ENCODE measurements at regions not wholly inside any gene's neighbourhood (a gene's known extent, or its start where the extent isn't known, plus 50 kb on each side); places are given as distances from the start of the nearest gene placed in this dataset.
A peak's percentile ranks its signal among the peaks of the same experiment; 100 is the strongest.
"Not testable (repeated sequence)": the region's sequence is repeated elsewhere in the genome, so short reads cannot be mapped to it uniquely, and the experiment has no call there.

DNA sequence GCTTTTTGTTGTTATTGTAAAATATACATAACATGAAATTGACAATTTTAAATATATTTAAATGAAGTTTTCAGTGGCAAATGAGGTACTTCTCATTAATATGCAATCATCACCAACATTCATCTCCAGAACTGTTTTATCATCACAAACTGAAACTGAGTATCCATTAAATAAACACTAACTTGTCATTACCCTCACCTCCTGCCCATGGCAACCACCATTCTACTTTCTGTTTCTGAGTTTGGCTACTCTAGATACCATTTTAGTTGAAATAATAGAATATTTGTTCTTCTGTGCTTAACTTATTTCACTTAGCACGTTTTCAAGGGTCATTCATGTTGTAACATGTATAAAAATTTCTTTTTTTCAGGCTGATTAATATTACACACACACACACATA is 834.3 kb downstream of the PLOD2 start:
- H3K4me1 Mint-ChIP-seq: no peaks in the 10 kb centered on the region
- H3K27ac Mint-ChIP-seq: no peak overlapping the region
- POLR2A ChIA-PET: no interaction called here
- no peaks in the 10 kb centered on the region for H3K27me3 Mint-ChIP-seq
- no peaks in the 10 kb centered on the region for H3K36me3 Mint-ChIP-seq
- DNase-seq: no peak
- peaks cover 0 to 10% (median 0%) of the 10 kb centered on the region in 9 donors for H3K9me3 Mint-ChIP-seq
- no peak for ATAC-seq
- H3K4me3 Mint-ChIP-seq: no peak overlapping the region

DNA sequence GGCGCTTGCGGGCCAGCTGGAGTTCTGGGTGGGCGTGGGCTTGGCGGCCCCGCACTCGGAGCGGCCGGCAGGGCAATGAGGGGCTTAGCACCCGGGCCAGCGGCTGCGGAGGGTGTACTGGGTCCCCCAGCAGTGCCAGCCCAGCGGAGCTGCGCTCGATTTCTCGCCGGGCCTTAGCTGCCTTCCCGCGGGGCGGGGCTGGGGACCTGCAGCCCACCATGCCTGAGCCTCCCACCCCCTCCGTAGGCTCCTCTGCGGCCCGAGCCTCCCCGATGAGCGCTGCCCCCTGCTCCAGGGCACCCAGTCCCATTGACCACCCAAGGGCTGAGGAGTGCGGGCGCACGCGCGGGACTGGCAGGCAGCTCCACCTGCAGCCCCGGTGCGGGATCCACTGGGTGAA is 827.6 kb downstream of the PLOD2 start:
- H3K9me3 Mint-ChIP-seq, H3K36me3 Mint-ChIP-seq, H3K4me3 Mint-ChIP-seq, POLR2A ChIA-PET, H3K27ac Mint-ChIP-seq, H3K27me3 Mint-ChIP-seq, H3K4me1 Mint-ChIP-seq, ATAC-seq: not testable (repeated sequence)
- DNase-seq: peak in 1 of 10 donors; percentile 63

DNA sequence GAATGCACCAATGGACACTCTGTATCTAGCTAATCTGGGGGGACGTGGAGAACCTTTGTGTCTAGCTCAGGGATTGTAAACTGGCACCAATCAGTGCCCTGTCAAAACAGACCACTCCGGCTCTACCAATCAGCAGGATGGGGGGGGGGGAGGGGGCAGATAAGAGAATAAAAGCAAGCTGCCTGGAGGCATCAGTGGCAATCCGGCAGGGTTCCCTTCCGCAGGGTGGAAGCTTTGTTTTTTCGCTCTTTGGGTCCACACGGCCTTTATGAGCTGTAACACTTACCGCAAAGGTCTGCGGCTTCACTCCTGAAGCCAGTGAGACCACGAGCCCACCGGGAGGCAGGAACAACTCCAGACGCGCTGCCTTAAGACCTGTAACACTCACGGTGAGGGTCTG is 827.1 kb downstream of the PLOD2 start:
- POLR2A ChIA-PET: no interaction called here
- no peaks in the 10 kb centered on the region for H3K27me3 Mint-ChIP-seq
- no peak for ATAC-seq
- H3K4me3 Mint-ChIP-seq: no peak overlapping the region
- no peak overlapping the region for H3K27ac Mint-ChIP-seq
- H3K36me3 Mint-ChIP-seq: no peaks in the 10 kb centered on the region
- peaks cover 0 to 7% (median 3%) of the 10 kb centered on the region in 9 donors for H3K9me3 Mint-ChIP-seq
- no peaks in the 10 kb centered on the region for H3K4me1 Mint-ChIP-seq
- no peak for DNase-seq

DNA sequence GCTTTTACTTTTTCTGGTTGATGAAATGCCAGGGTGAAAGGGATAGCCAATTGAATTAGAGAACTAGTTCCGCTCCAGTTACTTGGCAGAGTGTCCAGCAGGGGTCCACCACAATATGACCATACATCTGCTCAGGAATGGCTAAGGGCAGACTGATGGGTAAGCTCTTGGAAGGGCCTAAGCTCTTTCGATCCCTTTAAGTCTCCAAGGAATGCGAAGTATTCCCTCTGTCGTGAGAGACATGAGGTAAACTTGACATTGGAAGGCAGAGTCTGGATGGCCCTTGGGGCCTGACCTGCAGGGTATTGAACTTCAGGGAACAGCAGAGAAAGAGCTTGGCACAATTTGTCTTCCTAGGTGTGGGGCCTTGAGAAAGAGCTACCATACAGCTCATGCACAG is 805.8 kb downstream of the PLOD2 start:
- DNase-seq (no peak), ATAC-seq (no peak)
- Mint-ChIP-seq H3K4me1 (no peaks in the 10 kb centered on the region), H3K27ac (no peak overlapping the region), H3K36me3 (no peaks in the 10 kb centered on the region), H3K27me3 (no peaks in the 10 kb centered on the region), H3K4me3 (no peak overlapping the region), H3K9me3 (peaks cover 9 to 41% (median 22%) of the 10 kb centered on the region in 9 donors)
- POLR2A ChIA-PET: no interaction called here

DNA sequence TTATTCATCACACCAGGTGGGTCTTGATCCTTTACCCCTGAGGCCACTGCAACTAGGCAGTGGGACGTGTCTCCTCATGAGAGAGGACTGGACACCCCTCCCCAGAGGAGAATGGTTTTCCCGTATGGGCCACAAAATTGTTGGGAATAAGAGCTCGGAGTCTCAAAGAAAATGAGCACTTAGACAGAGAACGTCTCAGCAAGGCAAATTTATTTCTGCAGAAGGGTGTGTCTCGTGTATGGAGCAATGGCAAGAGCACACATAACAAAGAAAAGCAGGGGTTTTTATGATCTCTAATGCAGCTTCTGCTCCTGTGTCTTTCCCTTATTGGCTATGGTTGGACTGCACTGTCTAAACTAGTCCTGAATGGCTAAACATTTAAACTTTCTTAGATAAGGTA is 803.5 kb downstream of the PLOD2 start:
- DNase-seq (no peak), ATAC-seq (no peak)
- Mint-ChIP-seq H3K4me3 (no peak overlapping the region), H3K9me3 (peaks cover 9 to 41% (median 22%) of the 10 kb centered on the region in 9 donors), H3K36me3 (no peaks in the 10 kb centered on the region), H3K27ac (no peak overlapping the region), H3K27me3 (no peaks in the 10 kb centered on the region), H3K4me1 (no peaks in the 10 kb centered on the region)
- POLR2A ChIA-PET: no interaction called here

DNA sequence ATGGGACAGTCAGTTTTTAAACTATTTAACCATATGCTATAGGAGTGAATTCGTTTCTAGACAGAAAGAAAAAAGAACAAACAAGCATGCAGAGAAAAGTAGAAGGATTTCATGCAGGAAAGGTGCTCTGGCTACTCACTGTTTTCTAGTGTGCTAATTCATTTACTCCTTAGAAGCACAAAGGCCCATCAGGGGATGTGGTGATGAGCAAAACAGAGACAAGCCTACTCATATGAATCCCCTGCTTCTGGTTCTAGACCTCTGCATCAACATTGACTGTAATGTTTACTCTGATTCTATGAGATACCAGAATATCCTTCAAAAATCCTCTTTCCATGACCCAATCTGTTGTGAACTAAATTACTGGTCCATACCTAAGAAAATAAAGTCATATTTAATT is 801.9 kb downstream of the PLOD2 start:
- DNase-seq: no peak
- POLR2A ChIA-PET: no interaction called here
- no peaks in the 10 kb centered on the region for H3K4me1 Mint-ChIP-seq
- H3K4me3 Mint-ChIP-seq: no peak overlapping the region
- no peak for ATAC-seq
- H3K27me3 Mint-ChIP-seq: no peaks in the 10 kb centered on the region
- H3K9me3 Mint-ChIP-seq: peaks cover 5 to 36% (median 20%) of the 10 kb centered on the region in 9 donors
- no peaks in the 10 kb centered on the region for H3K36me3 Mint-ChIP-seq
- H3K27ac Mint-ChIP-seq: no peak overlapping the region

DNA sequence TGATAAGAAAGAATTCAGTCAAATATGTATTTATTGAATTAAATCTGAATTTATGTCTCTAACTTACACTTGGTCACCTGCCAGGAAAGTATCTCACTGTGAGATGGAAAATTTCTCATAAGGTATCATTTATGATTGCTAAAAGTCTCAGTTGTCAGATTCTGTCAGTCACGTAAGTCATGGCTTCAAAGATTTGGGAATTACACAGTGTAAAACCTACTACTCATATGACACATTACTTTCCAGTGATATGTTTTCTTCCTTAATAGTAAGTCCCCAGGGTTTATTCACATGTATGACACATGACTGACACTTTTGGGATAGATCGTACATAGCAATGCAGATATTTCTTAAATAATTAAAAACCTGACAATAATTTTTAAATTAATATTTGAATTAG is 792.2 kb downstream of the PLOD2 start:
- no peaks in the 10 kb centered on the region for H3K36me3 Mint-ChIP-seq
- DNase-seq: no peak
- no peaks in the 10 kb centered on the region for H3K27me3 Mint-ChIP-seq

DNA sequence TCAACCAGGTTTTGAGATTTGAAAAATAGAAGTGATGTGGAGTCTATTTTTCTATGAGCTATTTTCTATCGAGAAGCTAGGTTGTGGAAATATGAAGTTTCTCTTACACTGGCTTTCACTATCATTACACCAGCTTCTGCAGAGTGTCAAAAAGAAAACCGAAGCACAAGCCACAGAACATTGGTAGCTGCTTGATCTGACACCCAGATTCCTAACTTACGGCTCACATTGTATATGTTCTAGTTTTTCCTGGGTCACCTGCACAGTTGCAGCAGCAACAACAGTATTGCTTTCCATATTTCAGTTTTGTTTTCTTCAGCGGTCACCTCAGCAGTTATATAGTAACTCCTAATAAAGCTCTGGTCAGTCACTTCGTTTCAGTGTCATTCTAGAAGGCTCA is 790.1 kb downstream of the PLOD2 start:
- no peaks in the 10 kb centered on the region for H3K36me3 Mint-ChIP-seq
- H3K27me3 Mint-ChIP-seq: no peaks in the 10 kb centered on the region
- peaks cover 0 to 22% (median 6%) of the 10 kb centered on the region in 9 donors for H3K9me3 Mint-ChIP-seq
- H3K27ac Mint-ChIP-seq: no peak overlapping the region
- ATAC-seq (no peak), DNase-seq (no peak)
- POLR2A ChIA-PET: no interaction called here
- no peaks in the 10 kb centered on the region for H3K4me1 Mint-ChIP-seq
- H3K4me3 Mint-ChIP-seq: no peak overlapping the region

More for the DNA sequence above, 792.2 kb downstream of the PLOD2 start:
- Mint-ChIP-seq H3K9me3 (peaks cover 0 to 26% (median 6%) of the 10 kb centered on the region in 9 donors), H3K27ac (no peak overlapping the region), H3K4me1 (no peaks in the 10 kb centered on the region), H3K4me3 (no peak overlapping the region)
- POLR2A ChIA-PET: no interaction called here
- no peak for ATAC-seq

DNA sequence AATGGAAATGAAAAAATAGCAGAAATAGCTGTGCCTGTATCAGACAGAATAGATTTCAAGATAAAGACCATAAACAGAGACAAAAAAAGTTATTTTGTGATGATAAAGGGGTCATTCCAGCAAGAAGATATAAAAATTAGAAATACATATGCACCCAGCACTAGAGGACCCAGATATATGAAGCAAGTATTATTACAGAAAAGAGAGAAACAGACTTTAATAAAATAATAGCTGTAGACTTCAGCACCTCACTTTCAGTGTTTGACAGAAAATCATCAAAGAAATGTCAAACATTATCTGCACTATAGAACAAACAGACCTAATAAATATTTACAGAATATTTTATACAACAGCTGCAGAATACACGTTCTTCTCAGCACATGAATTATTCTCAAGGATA is 783.7 kb downstream of the PLOD2 start:
- DNase-seq (no peak), ATAC-seq (no peak)
- no peak overlapping the region for H3K27ac Mint-ChIP-seq
- POLR2A ChIA-PET: no interaction called here
- peaks cover 0 to 15% (median 6%) of the 10 kb centered on the region in 9 donors for H3K9me3 Mint-ChIP-seq
- no peaks in the 10 kb centered on the region for H3K4me1 Mint-ChIP-seq
- no peak overlapping the region for H3K4me3 Mint-ChIP-seq
- H3K36me3 Mint-ChIP-seq: no peaks in the 10 kb centered on the region
- no peaks in the 10 kb centered on the region for H3K27me3 Mint-ChIP-seq

DNA sequence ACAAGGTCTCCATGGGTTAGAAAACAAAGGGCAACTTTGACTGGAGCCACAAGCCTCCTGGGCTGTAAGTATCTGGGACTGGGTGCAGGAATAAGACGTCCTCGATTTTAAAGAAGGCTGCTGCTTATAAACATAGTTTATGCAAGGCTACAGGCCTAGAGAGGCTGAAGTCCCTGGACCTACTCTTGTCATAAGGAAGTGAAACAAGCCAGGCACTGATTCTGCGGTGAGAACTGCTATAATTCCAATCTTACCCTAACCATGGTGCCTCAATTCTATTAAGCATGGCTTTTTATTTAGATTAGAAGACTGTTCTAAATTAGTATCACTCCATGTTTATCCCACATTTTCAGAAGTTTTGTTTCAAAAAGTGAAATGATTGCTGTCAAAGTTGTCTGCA is 777.6 kb downstream of the PLOD2 start:
- H3K4me3 Mint-ChIP-seq: no peak overlapping the region
- H3K27ac Mint-ChIP-seq: no peak overlapping the region
- no peaks in the 10 kb centered on the region for H3K4me1 Mint-ChIP-seq
- ATAC-seq (no peak), DNase-seq (no peak)
- POLR2A ChIA-PET: no interaction called here
- peaks cover 0 to 9% (median 4%) of the 10 kb centered on the region in 9 donors for H3K9me3 Mint-ChIP-seq
- no peaks in the 10 kb centered on the region for H3K36me3 Mint-ChIP-seq
- H3K27me3 Mint-ChIP-seq: no peaks in the 10 kb centered on the region

DNA sequence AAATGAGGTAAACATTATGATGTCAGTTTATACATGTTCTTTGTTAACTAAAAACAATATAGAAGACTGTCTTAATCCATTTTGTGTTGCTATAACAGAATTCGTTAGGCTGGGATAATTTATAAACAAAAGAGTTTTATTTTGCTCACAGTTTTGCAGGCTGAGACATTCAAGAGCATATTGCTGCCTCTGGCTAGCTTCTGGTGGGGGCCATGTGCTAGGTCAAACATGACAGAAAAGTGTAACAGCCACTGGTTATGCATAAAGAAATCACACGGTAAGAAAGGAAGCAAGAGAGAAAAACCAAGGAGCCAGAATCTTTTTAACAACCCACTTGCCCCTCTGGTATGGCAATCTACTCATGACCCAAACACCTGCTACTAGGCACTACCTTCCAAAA is 776.7 kb downstream of the PLOD2 start:
- Mint-ChIP-seq H3K4me1 (no peaks in the 10 kb centered on the region), H3K4me3 (no peak overlapping the region), H3K27me3 (no peaks in the 10 kb centered on the region), H3K36me3 (no peaks in the 10 kb centered on the region), H3K9me3 (peaks cover 0 to 18% (median 6%) of the 10 kb centered on the region in 9 donors), H3K27ac (no peak overlapping the region)
- ATAC-seq (no peak), DNase-seq (no peak)
- POLR2A ChIA-PET: no interaction called here

DNA sequence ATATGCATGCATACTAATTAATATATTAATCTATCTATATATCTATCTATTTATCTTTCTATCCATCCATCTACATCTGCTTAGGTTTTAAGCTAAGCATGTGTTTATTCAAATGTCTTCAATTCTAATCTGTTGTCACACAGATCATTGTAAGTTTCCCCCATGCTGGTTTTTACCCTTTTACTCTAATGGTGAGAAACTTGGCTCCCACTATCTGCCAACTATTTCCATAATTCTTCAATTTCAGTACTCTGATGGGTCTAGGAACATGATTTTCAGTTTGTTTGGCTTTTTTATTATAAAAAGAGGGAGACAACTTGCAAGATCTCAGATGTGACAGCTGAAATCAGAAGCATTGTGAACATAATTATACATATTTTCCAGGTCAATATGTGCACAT is 773.8 kb downstream of the PLOD2 start:
- H3K4me3 Mint-ChIP-seq: no peak overlapping the region
- no peak for ATAC-seq
- no peaks in the 10 kb centered on the region for H3K4me1 Mint-ChIP-seq
- H3K9me3 Mint-ChIP-seq: peaks cover 0 to 23% (median 9%) of the 10 kb centered on the region in 9 donors
- H3K27me3 Mint-ChIP-seq: no peaks in the 10 kb centered on the region
- DNase-seq: no peak
- H3K27ac Mint-ChIP-seq: no peak overlapping the region
- POLR2A ChIA-PET: no interaction called here
- H3K36me3 Mint-ChIP-seq: no peaks in the 10 kb centered on the region

DNA sequence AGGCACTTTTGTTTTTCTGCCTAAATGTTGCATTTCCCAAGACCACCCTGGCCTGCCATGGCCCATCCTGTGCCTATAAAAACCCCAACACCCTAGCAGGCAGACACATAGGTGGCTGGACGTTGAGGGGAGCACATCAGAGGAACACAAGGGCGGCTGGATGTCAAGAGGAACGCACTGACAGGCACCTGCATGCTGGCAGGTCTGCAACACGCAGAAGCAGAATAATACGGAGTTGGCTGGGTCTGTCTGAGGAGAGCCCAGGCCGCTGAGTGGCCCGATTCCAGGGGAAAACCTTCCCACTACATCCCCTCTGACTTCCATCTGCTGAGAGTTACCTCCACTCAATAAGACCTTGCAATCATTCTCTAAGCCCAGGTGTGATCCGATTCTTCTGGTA is 765.6 kb downstream of the PLOD2 start:
- POLR2A ChIA-PET: no interaction called here
- H3K9me3 Mint-ChIP-seq: peaks cover 0 to 12% (median 5%) of the 10 kb centered on the region in 9 donors
- H3K27ac Mint-ChIP-seq: no peak overlapping the region
- no peaks in the 10 kb centered on the region for H3K36me3 Mint-ChIP-seq
- no peak for ATAC-seq
- no peaks in the 10 kb centered on the region for H3K27me3 Mint-ChIP-seq
- H3K4me3 Mint-ChIP-seq: no peak overlapping the region
- no peak for DNase-seq
- no peaks in the 10 kb centered on the region for H3K4me1 Mint-ChIP-seq

DNA sequence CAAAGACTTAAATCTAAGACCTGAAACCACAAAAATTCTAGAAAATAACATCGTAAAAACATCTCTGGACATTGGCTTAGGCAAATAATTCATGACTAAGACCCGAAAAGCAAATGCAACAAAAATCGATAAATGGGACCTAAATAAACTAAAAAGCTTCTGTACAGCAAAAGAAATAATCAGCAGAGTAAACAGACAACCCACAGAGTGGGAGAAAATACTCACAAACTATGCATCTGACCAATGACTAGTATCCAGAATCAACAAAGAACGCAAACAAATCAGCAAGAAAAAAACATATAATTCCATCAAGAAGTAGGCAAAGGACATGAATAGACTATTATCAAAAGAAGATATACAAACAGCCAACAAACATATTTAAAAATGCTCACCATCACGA is 749.4 kb downstream of the PLOD2 start:
- ATAC-seq: no peak
- no peak for DNase-seq
- no peak overlapping the region for H3K27ac Mint-ChIP-seq
- POLR2A ChIA-PET: no interaction called here
- no peaks in the 10 kb centered on the region for H3K36me3 Mint-ChIP-seq
- no peaks in the 10 kb centered on the region for H3K27me3 Mint-ChIP-seq
- no peaks in the 10 kb centered on the region for H3K4me1 Mint-ChIP-seq
- no peak overlapping the region for H3K4me3 Mint-ChIP-seq
- peaks cover 2 to 19% (median 10%) of the 10 kb centered on the region in 9 donors for H3K9me3 Mint-ChIP-seq

DNA sequence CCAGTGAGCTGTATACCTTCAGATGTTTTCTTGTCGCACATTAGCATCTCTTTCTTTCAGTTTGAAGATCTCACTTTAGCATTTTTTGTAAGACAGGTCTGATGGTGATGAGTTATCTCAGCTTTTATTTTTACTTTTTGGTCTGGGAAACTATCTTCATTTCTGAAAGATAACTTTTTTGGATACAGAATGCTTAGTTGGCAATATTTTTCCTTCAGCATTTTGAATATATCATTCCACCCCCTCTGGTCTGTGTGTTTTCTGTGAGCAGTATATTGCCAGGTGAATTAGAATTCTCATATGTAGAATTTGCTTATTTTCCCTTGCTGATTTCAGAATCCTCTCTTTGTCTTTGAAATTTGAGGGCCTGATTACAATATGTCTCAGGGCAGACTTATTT is 743.3 kb downstream of the PLOD2 start:
- Mint-ChIP-seq H3K4me1 (no peaks in the 10 kb centered on the region), H3K36me3 (no peaks in the 10 kb centered on the region), H3K4me3 (no peak overlapping the region), H3K27ac (no peak overlapping the region), H3K27me3 (no peaks in the 10 kb centered on the region), H3K9me3 (peaks cover 0 to 18% (median 5%) of the 10 kb centered on the region in 9 donors)
- ATAC-seq (no peak), DNase-seq (no peak)
- POLR2A ChIA-PET: no interaction called here

All from naive thymus-derived CD8-positive, alpha-beta T cell (primary cell).